C4-2B (cell line): ENCODE measurements at regions not wholly inside any gene's neighbourhood (a gene's known extent, or its start where the extent isn't known, plus 50 kb on each side); places are given as distances from the start of the nearest gene placed in this dataset.

ENCODE experiments used
- CTCF ChIP-seq: fragments of 450-650 bp; conservative IDR thresholded peaks from 2 replicates; pipeline ENCODE4 v1.5.1; 2017; ENCODE audit warnings: mild to moderate bottlenecking
- ZFX ChIP-seq: fragments of 450-650 bp; IDR thresholded peaks from 2 replicates; pipeline ENCODE4 v1.6.1; 2017

- TF ChIP-seq CTCF (no peak), ZFX (no peak)
Observed at GRCh38 chr2:67485431-67485830, 88.3 kb downstream of the ETAA1 start.
